ENCODE measurements at regions not wholly inside any gene's neighbourhood (a gene's known extent, or its start where the extent isn't known, plus 50 kb on each side); places are given as distances from the start of the nearest gene placed in this dataset.

GRCh38 chr5:103498800-103499551 is 63.6 kb downstream of the NUDT12 start:
- ChIA-PET CTCF (no interaction called here), POLR2A (interaction anchor here (0.5 kb wide), 1 partner anchor 69 kb away, joined by 9 read pairs; no protein-coding TSS in a partner anchor)

GRCh38 chr5:103498211-103498610 is 64.4 kb downstream of the NUDT12 start:
- CTCF ChIA-PET: no interaction called here
- POLR2A ChIA-PET: interaction anchor here (0.5 kb wide), 1 partner anchor 69 kb away, joined by 9 read pairs; no protein-coding TSS in a partner anchor

GRCh38 chr5:103497781-103498180 is 64.8 kb downstream of the NUDT12 start:
- ChIA-PET POLR2A (no interaction called here), CTCF (no interaction called here)

- CTCF ChIA-PET: no interaction called here
Observed at GRCh38 chr5:103490030-103490739, 72.4 kb downstream of the NUDT12 start.

GRCh38 chr5:103489307-103489706 is 73.3 kb downstream of the NUDT12 start:
- POLR2A ChIA-PET: no interaction called here
- CTCF ChIA-PET: no interaction called here

More at GRCh38 chr5:103490030-103490739, 72.4 kb downstream of the NUDT12 start:
- POLR2A ChIA-PET: no interaction called here

GRCh38 chr5:103487822-103488493 is 74.6 kb downstream of the NUDT12 start:
- POLR2A ChIA-PET: no interaction called here
- CTCF ChIA-PET: no interaction called here

GRCh38 chr5:103487218-103487617 is 75.4 kb downstream of the NUDT12 start:
- ChIA-PET POLR2A (no interaction called here), CTCF (no interaction called here)

GRCh38 chr5:103486739-103487138 is 75.8 kb downstream of the NUDT12 start:
- CTCF ChIA-PET: no interaction called here
- POLR2A ChIA-PET: no interaction called here

- POLR2A ChIA-PET: no interaction called here
- CTCF ChIA-PET: no interaction called here
Observed at GRCh38 chr5:103480246-103480645, 82.3 kb downstream of the NUDT12 start.

- POLR2A ChIA-PET: no interaction called here
- CTCF ChIA-PET: no interaction called here
Observed at GRCh38 chr5:103477678-103478077, 84.9 kb downstream of the NUDT12 start.

- POLR2A ChIA-PET: no interaction called here
- CTCF ChIA-PET: no interaction called here
Observed at GRCh38 chr5:103476811-103477210, 85.8 kb downstream of the NUDT12 start.

GRCh38 chr5:103475629-103476240 is 86.9 kb downstream of the NUDT12 start:
- ChIA-PET POLR2A (no interaction called here), CTCF (interaction anchor here (1.0 to 1.3 kb wide), 2 partner anchors 10 to 243 kb away, joined by 3 read pairs; no protein-coding TSS in a partner anchor)

- POLR2A ChIA-PET: no interaction called here
- CTCF ChIA-PET: interaction anchor here (1.3 kb wide), 1 partner anchor 242 kb away, joined by 3 read pairs; no protein-coding TSS in a partner anchor
Observed at GRCh38 chr5:103474677-103475076, 87.9 kb downstream of the NUDT12 start.

GRCh38 chr5:103473725-103474124 is 88.9 kb downstream of the NUDT12 start:
- ChIA-PET POLR2A (no interaction called here), CTCF (no interaction called here)

GRCh38 chr5:103472830-103473229 is 89.8 kb downstream of the NUDT12 start:
- ChIA-PET CTCF (interaction anchor here (1.0 to 1.1 kb wide), 2 partner anchors 11 to 240 kb away, joined by 3 read pairs; no protein-coding TSS in a partner anchor), POLR2A (no interaction called here)

- POLR2A ChIA-PET: no interaction called here
- CTCF ChIA-PET: interaction anchor here (1.0 to 1.1 kb wide), 2 partner anchors 11 to 239 kb away, joined by 3 read pairs; no protein-coding TSS in a partner anchor
Observed at GRCh38 chr5:103472265-103472664, 90.3 kb downstream of the NUDT12 start.

GRCh38 chr5:103469288-103470040 is 93.1 kb downstream of the NUDT12 start:
- ChIA-PET CTCF (no interaction called here), POLR2A (no interaction called here)

- CTCF ChIA-PET: no interaction called here
Observed at GRCh38 chr5:103467831-103468230, 94.8 kb downstream of the NUDT12 start.

GRCh38 chr5:103466495-103466894 is 96.1 kb downstream of the NUDT12 start:
- POLR2A ChIA-PET: no interaction called here
- CTCF ChIA-PET: no interaction called here

More at GRCh38 chr5:103467831-103468230, 94.8 kb downstream of the NUDT12 start:
- POLR2A ChIA-PET: no interaction called here

- POLR2A ChIA-PET: no interaction called here
- CTCF ChIA-PET: no interaction called here
Observed at GRCh38 chr5:103465891-103466290, 96.7 kb downstream of the NUDT12 start.
